SK-N-MC (cell line): ENCODE measurements at regions not wholly inside any gene's neighbourhood (a gene's known extent, or its start where the extent isn't known, plus 50 kb on each side); places are given as distances from the start of the nearest gene placed in this dataset.

ENCODE experiments used
- EZH2 ChIP-seq: fragments of 200-600 bp; sonication (generic); IDR thresholded peaks from one replicate; pipeline ENCODE4 v1.6.1; 2017; ENCODE audit warnings: antibody characterized with exemption
- FOXP2 ChIP-seq: optimal IDR thresholded peaks from 2 replicates; pipeline ENCODE3; 2011; ENCODE audit warnings: mild to moderate bottlenecking, moderate library complexity; ENCODE audit not compliant: insufficient read depth; ENCODE audit errors: extremely low read length, control extremely low read depth
- POLR2AphosphoS5 ChIP-seq: IDR thresholded peaks from 2 replicates; pipeline ENCODE4 v1.6.1; 2012; ENCODE audit warnings: mild to moderate bottlenecking, low read depth, low read length, borderline replicate concordance

GRCh38 chr9:108207561-108208165 is 648.1 kb downstream of the ACTL7B start:
- TF ChIP-seq POLR2AphosphoS5 (no peak), EZH2 (no peak), FOXP2 (no peak)
